HK-2 (cell line): ENCODE measurements at regions not wholly inside any gene's neighbourhood (a gene's known extent, or its start where the extent isn't known, plus 50 kb on each side); places are given as distances from the start of the nearest gene placed in this dataset.

Source experiments
- DNase-seq: peaks from one replicate; pipeline ENCODE4 v3.0.0-alpha.2; 2018; ENCODE audit not compliant: unreplicated experiment

GRCh38 chr6:147621263-147621662 lies 112.8 kb downstream of the SAMD5 start:
- no peak for DNase-seq

GRCh38 chr6:147621961-147622360 lies 113.5 kb downstream of the SAMD5 start:
- no peak for DNase-seq

GRCh38 chr6:147624946-147625515 lies 116.5 kb downstream of the SAMD5 start:
- DNase-seq: no peak

- DNase-seq: no peak
Observed at GRCh38 chr6:147625946-147626345, 117.5 kb downstream of the SAMD5 start.

- DNase-seq: no peak
Observed at GRCh38 chr6:147627411-147627810, 118.9 kb downstream of the SAMD5 start.

- DNase-seq: no peak
Observed at GRCh38 chr6:147633191-147633590, 124.7 kb downstream of the SAMD5 start.

- DNase-seq: no peak
Observed at GRCh38 chr6:147637620-147638195, 129.2 kb downstream of the SAMD5 start.

- DNase-seq: no peak
Observed at GRCh38 chr6:147639279-147639678, 130.8 kb downstream of the SAMD5 start.

GRCh38 chr6:147640606-147641005 lies 132.1 kb downstream of the SAMD5 start:
- DNase-seq: no peak

GRCh38 chr6:147641511-147641910 lies 133.0 kb downstream of the SAMD5 start:
- no peak for DNase-seq

GRCh38 chr6:147642458-147642857 lies 134.0 kb downstream of the SAMD5 start:
- no peak for DNase-seq

GRCh38 chr6:147643341-147644200 lies 135.1 kb downstream of the SAMD5 start:
- DNase-seq: no peak

- DNase-seq: no peak
Observed at GRCh38 chr6:147648916-147649315, 140.4 kb downstream of the SAMD5 start.

GRCh38 chr6:147651249-147652063 lies 143.0 kb downstream of the SAMD5 start:
- DNase-seq: no peak

GRCh38 chr6:147653631-147654030 lies 145.1 kb downstream of the SAMD5 start:
- no peak for DNase-seq

GRCh38 chr6:147654103-147654845 lies 145.8 kb downstream of the SAMD5 start:
- DNase-seq: no peak

GRCh38 chr6:147660334-147661311 lies 152.1 kb downstream of the SAMD5 start:
- DNase-seq: no peak

- DNase-seq: no peak
Observed at GRCh38 chr6:147662646-147663045, 154.2 kb downstream of the SAMD5 start.

GRCh38 chr6:147664092-147664491 lies 155.6 kb downstream of the SAMD5 start:
- DNase-seq: no peak

- no peak for DNase-seq
Observed at GRCh38 chr6:147666255-147666654, 157.8 kb downstream of the SAMD5 start.
